ENCODE measurements at regions not wholly inside any gene's neighbourhood (a gene's known extent, or its start where the extent isn't known, plus 50 kb on each side); places are given as distances from the start of the nearest gene placed in this dataset.

DNA sequence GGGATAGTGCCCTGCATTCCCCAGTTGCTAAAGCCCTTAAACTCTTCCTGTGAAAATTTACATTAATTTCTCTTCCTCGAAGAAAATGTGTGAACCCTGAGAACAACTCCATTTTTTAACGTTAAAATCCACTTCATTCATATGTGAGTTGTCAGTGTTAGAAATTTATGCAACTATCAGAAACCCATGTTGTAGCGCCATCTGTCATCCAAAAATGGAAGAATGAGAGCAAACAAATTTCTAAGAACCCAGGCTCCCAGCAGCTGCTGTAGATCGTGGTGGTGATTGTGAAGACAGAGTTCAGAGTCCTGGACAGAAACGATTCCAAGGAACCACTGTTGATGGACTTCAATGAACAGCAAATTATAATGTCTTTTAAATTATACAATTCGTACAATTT lies 179.7 kb upstream of the NDN start (continued):
- no peak for TF ChIP-seq ZBTB11 (CRISPR knock-in tag; IDR thresholded peaks at IDR 0.05)
- TF ChIP-seq RELB (IDR thresholded peaks at IDR 0.05; ENCODE audit: low read depth) = no peak
- TF ChIP-seq, protein P1, sequence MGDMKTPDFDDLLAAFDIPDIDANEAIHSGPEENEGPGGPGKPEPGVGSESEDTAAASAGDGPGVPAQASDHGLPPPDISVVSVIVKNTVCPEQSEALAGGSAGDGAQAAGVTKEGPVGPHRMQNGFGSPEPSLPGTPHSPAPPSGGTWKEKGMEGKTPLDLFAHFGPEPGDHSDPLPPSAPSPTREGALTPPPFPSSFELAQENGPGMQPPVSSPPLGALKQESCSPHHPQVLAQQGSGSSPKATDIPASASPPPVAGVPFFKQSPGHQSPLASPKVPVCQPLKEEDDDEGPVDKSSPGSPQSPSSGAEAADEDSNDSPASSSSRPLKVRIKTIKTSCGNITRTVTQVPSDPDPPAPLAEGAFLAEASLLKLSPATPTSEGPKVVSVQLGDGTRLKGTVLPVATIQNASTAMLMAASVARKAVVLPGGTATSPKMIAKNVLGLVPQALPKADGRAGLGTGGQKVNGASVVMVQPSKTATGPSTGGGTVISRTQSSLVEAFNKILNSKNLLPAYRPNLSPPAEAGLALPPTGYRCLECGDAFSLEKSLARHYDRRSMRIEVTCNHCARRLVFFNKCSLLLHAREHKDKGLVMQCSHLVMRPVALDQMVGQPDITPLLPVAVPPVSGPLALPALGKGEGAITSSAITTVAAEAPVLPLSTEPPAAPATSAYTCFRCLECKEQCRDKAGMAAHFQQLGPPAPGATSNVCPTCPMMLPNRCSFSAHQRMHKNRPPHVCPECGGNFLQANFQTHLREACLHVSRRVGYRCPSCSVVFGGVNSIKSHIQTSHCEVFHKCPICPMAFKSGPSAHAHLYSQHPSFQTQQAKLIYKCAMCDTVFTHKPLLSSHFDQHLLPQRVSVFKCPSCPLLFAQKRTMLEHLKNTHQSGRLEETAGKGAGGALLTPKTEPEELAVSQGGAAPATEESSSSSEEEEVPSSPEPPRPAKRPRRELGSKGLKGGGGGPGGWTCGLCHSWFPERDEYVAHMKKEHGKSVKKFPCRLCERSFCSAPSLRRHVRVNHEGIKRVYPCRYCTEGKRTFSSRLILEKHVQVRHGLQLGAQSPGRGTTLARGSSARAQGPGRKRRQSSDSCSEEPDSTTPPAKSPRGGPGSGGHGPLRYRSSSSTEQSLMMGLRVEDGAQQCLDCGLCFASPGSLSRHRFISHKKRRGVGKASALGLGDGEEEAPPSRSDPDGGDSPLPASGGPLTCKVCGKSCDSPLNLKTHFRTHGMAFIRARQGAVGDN (IDR thresholded peaks at IDR 0.05) = no peak
- TF ChIP-seq BHLHE40 (IDR thresholded peaks at IDR 0.05; ENCODE audit: borderline replicate concordance in 1 of 2, low read depth in 2 of 2, low read length in 1 of 2) = no peak
- no peak for TF ChIP-seq ZSCAN29 (IDR thresholded peaks at IDR 0.05)

Measured in GM12878 (cell line).